ENCODE measurements at regions not wholly inside any gene's neighbourhood (a gene's known extent, or its start where the extent isn't known, plus 50 kb on each side); places are given as distances from the start of the nearest gene placed in this dataset.

GRCh38 chr7:142698429-142698828, 50.8 kb upstream of the PRSS1 start:
- no peak overlapping the region for H3K4me2 ChIP-seq (ENCODE audit: low read depth, low read length, poor library complexity, severe bottlenecking)
- H3K36me3 ChIP-seq (ENCODE audit: insufficient read depth, low read length), result no peaks in the 10 kb centered on the region
- H3K4me1 ChIP-seq (ENCODE audit: low read length), result no peaks in the 10 kb centered on the region
- no peak overlapping the region for H3K4me3 ChIP-seq (ENCODE audit: low read length)
- H4K20me1 ChIP-seq (ENCODE audit: insufficient read depth, low read depth, low read length), result no peaks in the 10 kb centered on the region
- no peaks in the 10 kb centered on the region for H3K27me3 ChIP-seq (ENCODE audit: low read length)
- H3K9me3 ChIP-seq (ENCODE audit: low read length), result no peaks in the 10 kb centered on the region
- no peak overlapping the region for H3K27ac ChIP-seq (ENCODE audit: low read length)
- DNase-seq, result no peak
- no peaks in the 10 kb centered on the region for H3K9me2 ChIP-seq (replicated peaks; ENCODE audit: insufficient read depth, low read length)
- H3K79me2 ChIP-seq (ENCODE audit: low read length), result no peaks in the 10 kb centered on the region
- no peak overlapping the region for H3K9ac ChIP-seq (ENCODE audit: low read length)
- H2AFZ ChIP-seq (ENCODE audit: low read length), result no peak overlapping the region

GRCh38 chr7:142697270-142697669, 52.0 kb upstream of the PRSS1 start:
- Histone ChIP-seq H4K20me1 (ENCODE audit: insufficient read depth, low read depth, low read length) (no peaks in the 10 kb centered on the region), H3K79me2 (ENCODE audit: low read length) (no peaks in the 10 kb centered on the region), H3K36me3 (ENCODE audit: insufficient read depth, low read length) (no peaks in the 10 kb centered on the region), H3K4me1 (ENCODE audit: low read length) (no peaks in the 10 kb centered on the region), H3K4me2 (ENCODE audit: low read depth, low read length, poor library complexity, severe bottlenecking) (no peak overlapping the region), H2AFZ (ENCODE audit: low read length) (no peak overlapping the region), H3K4me3 (ENCODE audit: low read length) (no peak overlapping the region), H3K9me3 (ENCODE audit: low read length) (no peaks in the 10 kb centered on the region), H3K9me2 (replicated peaks; ENCODE audit: insufficient read depth, low read length) (no peaks in the 10 kb centered on the region), H3K9ac (ENCODE audit: low read length) (no peak overlapping the region), H3K27me3 (ENCODE audit: low read length) (no peaks in the 10 kb centered on the region), H3K27ac (ENCODE audit: low read length) (no peak overlapping the region)
- no peak for DNase-seq

GRCh38 chr7:142696456-142697179, 52.7 kb upstream of the PRSS1 start:
- Histone ChIP-seq H3K9me3 (ENCODE audit: low read length) (no peaks in the 10 kb centered on the region), H3K4me2 (ENCODE audit: low read depth, low read length, poor library complexity, severe bottlenecking) (no peak overlapping the region), H4K20me1 (ENCODE audit: insufficient read depth, low read depth, low read length) (no peaks in the 10 kb centered on the region), H3K4me1 (ENCODE audit: low read length) (no peaks in the 10 kb centered on the region), H3K4me3 (ENCODE audit: low read length) (no peak overlapping the region), H3K79me2 (ENCODE audit: low read length) (no peaks in the 10 kb centered on the region), H2AFZ (ENCODE audit: low read length) (no peak overlapping the region), H3K9ac (ENCODE audit: low read length) (no peak overlapping the region), H3K9me2 (replicated peaks; ENCODE audit: insufficient read depth, low read length) (no peaks in the 10 kb centered on the region), H3K36me3 (ENCODE audit: insufficient read depth, low read length) (no peaks in the 10 kb centered on the region), H3K27ac (ENCODE audit: low read length) (no peak overlapping the region), H3K27me3 (ENCODE audit: low read length) (no peaks in the 10 kb centered on the region)
- no peak for DNase-seq

GRCh38 chr7:142693911-142694310, 55.4 kb upstream of the PRSS1 start:
- no peaks in the 10 kb centered on the region for H3K79me2 ChIP-seq (ENCODE audit: low read length)
- no peaks in the 10 kb centered on the region for H3K9me2 ChIP-seq (replicated peaks; ENCODE audit: insufficient read depth, low read length)
- DNase-seq, result no peak
- no peak overlapping the region for H3K4me3 ChIP-seq (ENCODE audit: low read length)
- no peak overlapping the region for H2AFZ ChIP-seq (ENCODE audit: low read length)
- no peak overlapping the region for H3K4me2 ChIP-seq (ENCODE audit: low read depth, low read length, poor library complexity, severe bottlenecking)
- H3K36me3 ChIP-seq (ENCODE audit: insufficient read depth, low read length), result no peaks in the 10 kb centered on the region
- no peaks in the 10 kb centered on the region for H3K4me1 ChIP-seq (ENCODE audit: low read length)
- H3K9me3 ChIP-seq (ENCODE audit: low read length), result no peaks in the 10 kb centered on the region
- H4K20me1 ChIP-seq (ENCODE audit: insufficient read depth, low read depth, low read length), result no peaks in the 10 kb centered on the region
- no peak overlapping the region for H3K27ac ChIP-seq (ENCODE audit: low read length)
- H3K27me3 ChIP-seq (ENCODE audit: low read length), result no peaks in the 10 kb centered on the region
- H3K9ac ChIP-seq (ENCODE audit: low read length), result no peak overlapping the region

- Histone ChIP-seq H3K4me1 (ENCODE audit: low read length) (no peaks in the 10 kb centered on the region), H3K36me3 (ENCODE audit: insufficient read depth, low read length) (no peaks in the 10 kb centered on the region), H2AFZ (ENCODE audit: low read length) (no peak overlapping the region), H3K4me2 (ENCODE audit: low read depth, low read length, poor library complexity, severe bottlenecking) (no peak overlapping the region), H3K9me2 (replicated peaks; ENCODE audit: insufficient read depth, low read length) (no peaks in the 10 kb centered on the region), H3K79me2 (ENCODE audit: low read length) (no peaks in the 10 kb centered on the region), H4K20me1 (ENCODE audit: insufficient read depth, low read depth, low read length) (no peaks in the 10 kb centered on the region), H3K9me3 (ENCODE audit: low read length) (no peaks in the 10 kb centered on the region), H3K9ac (ENCODE audit: low read length) (no peak overlapping the region), H3K27ac (ENCODE audit: low read length) (no peak overlapping the region), H3K27me3 (ENCODE audit: low read length) (no peaks in the 10 kb centered on the region), H3K4me3 (ENCODE audit: low read length) (no peak overlapping the region)
- DNase-seq, result no peak
Measured at GRCh38 chr7:142690554-142691182, 58.6 kb upstream of the PRSS1 start.

- Histone ChIP-seq H3K9me3 (ENCODE audit: low read length) (no peaks in the 10 kb centered on the region), H3K27me3 (ENCODE audit: low read length) (no peaks in the 10 kb centered on the region), H3K36me3 (ENCODE audit: insufficient read depth, low read length) (no peaks in the 10 kb centered on the region), H3K4me2 (ENCODE audit: low read depth, low read length, poor library complexity, severe bottlenecking) (no peak overlapping the region), H3K4me1 (ENCODE audit: low read length) (no peaks in the 10 kb centered on the region), H3K27ac (ENCODE audit: low read length) (no peak overlapping the region), H4K20me1 (ENCODE audit: insufficient read depth, low read depth, low read length) (no peaks in the 10 kb centered on the region), H3K9me2 (replicated peaks; ENCODE audit: insufficient read depth, low read length) (no peaks in the 10 kb centered on the region), H3K79me2 (ENCODE audit: low read length) (no peaks in the 10 kb centered on the region), H2AFZ (ENCODE audit: low read length) (no peak overlapping the region), H3K9ac (ENCODE audit: low read length) (no peak overlapping the region), H3K4me3 (ENCODE audit: low read length) (no peak overlapping the region)
- DNase-seq, result no peak
Measured at GRCh38 chr7:142689439-142690120, 59.7 kb upstream of the PRSS1 start.

- no peaks in the 10 kb centered on the region for H3K9me2 ChIP-seq (replicated peaks; ENCODE audit: insufficient read depth, low read length)
- H3K27me3 ChIP-seq (ENCODE audit: low read length), result no peaks in the 10 kb centered on the region
- no peak overlapping the region for H3K4me3 ChIP-seq (ENCODE audit: low read length)
- no peaks in the 10 kb centered on the region for H3K79me2 ChIP-seq (ENCODE audit: low read length)
- H2AFZ ChIP-seq (ENCODE audit: low read length), result no peak overlapping the region
- H3K9ac ChIP-seq (ENCODE audit: low read length), result no peak overlapping the region
- no peaks in the 10 kb centered on the region for H3K36me3 ChIP-seq (ENCODE audit: insufficient read depth, low read length)
- no peaks in the 10 kb centered on the region for H4K20me1 ChIP-seq (ENCODE audit: insufficient read depth, low read depth, low read length)
- H3K27ac ChIP-seq (ENCODE audit: low read length), result no peak overlapping the region
- no peak overlapping the region for H3K4me2 ChIP-seq (ENCODE audit: low read depth, low read length, poor library complexity, severe bottlenecking)
- H3K9me3 ChIP-seq (ENCODE audit: low read length), result no peaks in the 10 kb centered on the region
- no peak for DNase-seq
- no peaks in the 10 kb centered on the region for H3K4me1 ChIP-seq (ENCODE audit: low read length)
Measured at GRCh38 chr7:142685877-142686508, 63.3 kb upstream of the PRSS1 start.

All from Karpas-422 (cell line).